SKM-1 treated with dmso at 0.1 percent for 144 hours (cell line): ENCODE measurements at regions not wholly inside any gene's neighbourhood (a gene's known extent, or its start where the extent isn't known, plus 50 kb on each side); places are given as distances from the start of the nearest gene placed in this dataset.
"Not testable (repeated sequence)": the region's sequence is repeated elsewhere in the genome, so short reads cannot be mapped to it uniquely, and the experiment has no call there.

Source experiments
- DNase-seq: peaks from one replicate; lab custom pipeline; 2025; ENCODE audit not compliant: unreplicated experiment; lab: John Stamatoyannopoulos, UW

- no peak for DNase-seq
Measured at GRCh38 chr6:111925296-111925695, 52.0 kb upstream of the FYN start.

- DNase-seq = no peak
Measured at GRCh38 chr6:111926731-111927302, 53.6 kb upstream of the FYN start.

DNA sequence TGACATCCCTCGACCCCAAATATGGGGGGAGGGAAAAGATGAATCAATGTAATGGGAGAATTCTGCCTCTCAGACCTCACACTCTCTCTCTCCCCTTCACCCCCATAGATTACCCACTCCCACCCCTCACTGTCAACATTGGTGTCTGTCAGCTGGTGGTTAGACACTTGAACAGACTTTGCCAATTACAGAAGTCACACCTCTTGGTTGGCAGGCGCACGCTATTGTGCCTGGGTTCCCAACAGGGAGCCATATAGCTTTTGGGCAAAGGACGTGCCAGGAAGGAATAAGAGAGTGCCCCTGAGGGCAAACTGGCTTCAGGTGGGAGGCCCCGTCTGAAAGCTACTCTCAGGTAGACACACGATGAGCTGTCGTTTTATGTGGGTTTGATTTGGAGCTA is 54.1 kb upstream of the FYN start:
- no peak for DNase-seq

- DNase-seq = no peak
Measured at GRCh38 chr6:111928139-111928538, 54.9 kb upstream of the FYN start.

- DNase-seq = not testable (repeated sequence)
Measured at GRCh38 chr6:111934611-111935010, 61.4 kb upstream of the FYN start.

DNA sequence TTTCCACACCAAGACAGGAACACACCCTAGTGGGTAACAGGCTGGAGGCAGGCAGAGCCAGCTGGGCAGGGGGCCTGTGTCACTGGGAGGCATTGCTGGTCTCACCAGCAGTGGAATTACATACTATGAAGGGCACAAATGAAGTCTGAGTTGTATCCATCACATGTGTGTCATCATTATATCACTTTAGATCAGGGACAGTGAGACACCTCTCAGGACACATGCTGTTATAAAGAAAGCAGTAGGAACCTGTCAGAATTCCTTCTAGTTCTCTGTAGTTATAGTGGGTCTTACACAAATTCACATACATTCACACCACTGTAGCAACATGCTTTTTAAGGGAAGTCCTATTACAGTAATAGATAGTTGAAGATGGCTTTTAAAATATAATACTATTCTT is 63.5 kb upstream of the FYN start:
- DNase-seq = no peak

GRCh38 chr6:111938710-111939109 is 65.5 kb upstream of the FYN start:
- DNase-seq = no peak

DNA sequence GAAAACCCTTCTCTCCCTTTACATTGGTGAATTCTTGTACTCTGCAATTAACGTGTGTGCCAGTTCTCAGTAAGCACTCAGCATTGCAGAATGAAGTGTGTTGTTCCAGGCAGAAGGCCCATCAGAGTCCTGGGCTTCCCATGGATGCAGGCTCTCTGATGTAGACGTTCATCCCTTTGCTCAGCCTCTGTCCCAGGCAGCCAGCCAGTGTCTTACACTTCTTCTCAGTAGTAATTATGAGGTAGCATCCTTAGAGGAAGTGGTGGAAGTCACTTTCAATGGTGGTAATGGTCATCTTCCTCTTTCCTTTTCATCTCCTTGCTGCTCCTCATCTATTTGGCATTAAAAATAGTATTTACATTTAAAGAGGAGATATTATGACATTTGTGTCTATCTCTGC is 66.7 kb upstream of the FYN start:
- peak; percentile 85 for DNase-seq

- DNase-seq = no peak
Measured at GRCh38 chr6:111940801-111941200, 67.5 kb upstream of the FYN start.

DNA sequence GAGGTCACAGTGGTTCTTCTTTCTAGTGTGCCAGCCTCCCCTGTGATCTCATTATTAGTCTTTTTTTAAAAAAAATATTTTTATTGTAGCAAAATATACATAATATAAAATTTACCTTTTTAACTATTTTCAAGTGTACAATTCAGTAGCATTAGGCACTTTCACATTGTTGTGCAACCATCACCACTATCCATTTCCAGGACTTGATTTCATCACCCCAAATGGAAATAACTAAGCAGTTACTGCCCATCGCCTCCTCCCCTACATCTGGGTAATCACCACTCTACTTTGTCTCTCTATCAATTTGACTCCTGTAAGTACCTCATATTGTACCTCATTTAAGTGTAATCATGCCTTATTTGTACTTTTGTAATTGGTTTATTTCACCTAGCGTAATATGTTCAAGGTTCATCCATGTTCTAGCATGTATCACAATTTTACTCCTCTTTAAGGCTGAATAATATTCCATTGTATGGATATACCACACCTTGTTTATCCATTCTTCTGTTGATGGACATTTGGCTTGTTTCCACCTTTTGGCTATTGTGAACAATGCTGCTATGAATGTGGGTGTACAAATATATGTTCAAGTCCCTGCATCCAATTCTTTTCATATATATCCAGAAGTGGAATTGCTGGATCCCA is 68.6 kb upstream of the FYN start:
- peak; percentile 50 for DNase-seq

- DNase-seq = no peak
Measured at GRCh38 chr6:111942561-111942960, 69.3 kb upstream of the FYN start.

DNA sequence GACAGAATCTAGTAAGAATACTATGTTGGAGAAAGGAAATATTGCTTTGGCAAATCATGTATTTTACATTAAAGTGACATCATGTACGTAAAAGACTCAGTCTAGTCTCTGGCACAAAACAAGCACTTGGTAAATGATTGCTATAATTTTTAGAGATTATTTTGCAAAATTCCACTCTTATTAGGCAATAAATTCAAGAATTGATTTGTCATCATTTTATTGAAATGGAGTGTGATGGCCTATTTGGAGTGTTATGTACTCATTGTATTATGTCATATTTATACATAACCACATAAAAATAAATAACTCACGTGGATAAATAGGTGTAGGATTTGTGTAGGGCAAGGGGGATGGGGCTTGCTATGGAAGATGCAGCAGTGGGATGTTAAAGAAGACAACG is 70.0 kb upstream of the FYN start:
- DNase-seq = no peak

GRCh38 chr6:111943726-111944125 is 70.5 kb upstream of the FYN start:
- DNase-seq = no peak

GRCh38 chr6:111944541-111944940 is 71.3 kb upstream of the FYN start:
- no peak for DNase-seq

GRCh38 chr6:111949546-111949945 is 76.3 kb upstream of the FYN start:
- DNase-seq = no peak

DNA sequence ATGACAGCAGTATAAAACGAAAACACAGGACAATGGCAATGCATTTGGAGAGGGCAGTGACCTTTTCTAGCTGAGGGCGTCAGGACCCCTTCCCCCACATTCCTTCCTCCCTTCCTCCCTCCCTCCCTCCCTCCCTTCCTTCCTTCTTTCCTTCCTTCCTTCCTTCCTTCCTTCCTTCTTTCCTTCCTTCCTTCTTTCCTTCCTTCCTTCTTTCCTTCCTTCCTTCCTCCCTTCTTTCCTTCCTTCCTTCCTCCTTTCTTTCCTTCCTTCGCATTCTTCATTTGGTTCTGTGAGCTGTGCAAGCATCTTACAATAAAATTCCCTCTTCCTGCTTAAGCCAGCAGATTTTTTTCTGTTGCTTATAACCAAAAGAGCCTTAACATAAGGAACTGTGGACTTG is 76.7 kb upstream of the FYN start:
- DNase-seq = not testable (repeated sequence)

- DNase-seq = no peak
Measured at GRCh38 chr6:111950661-111951496, 77.6 kb upstream of the FYN start.

DNA sequence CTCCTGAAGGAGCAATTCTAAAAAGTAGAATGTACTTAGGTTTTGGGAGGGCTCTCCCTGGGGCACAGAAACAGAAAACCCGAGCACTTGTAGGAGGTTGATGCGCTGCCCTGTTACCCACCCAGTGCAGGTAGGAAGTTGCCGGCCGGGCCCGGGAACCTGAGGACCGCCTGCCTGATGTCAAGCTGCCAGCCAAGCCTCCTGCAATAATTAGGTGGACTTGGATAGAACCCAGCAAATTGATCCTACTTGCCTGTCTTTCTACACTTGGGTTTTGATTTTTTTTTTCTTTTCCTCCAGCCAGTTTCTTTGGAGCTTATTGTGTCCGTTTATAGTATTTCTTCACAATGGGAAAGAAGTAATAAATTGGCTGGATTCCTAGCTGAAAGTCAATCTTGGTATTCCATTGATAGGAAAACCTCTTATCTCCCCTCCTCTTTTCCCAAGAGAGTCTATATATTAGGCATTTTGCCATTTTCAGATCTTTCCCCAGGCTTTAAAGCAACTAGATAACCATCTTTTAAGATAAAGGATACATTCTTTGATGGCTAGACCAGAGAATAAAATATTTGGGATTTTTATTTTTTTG is 78.3 kb upstream of the FYN start:
- DNase-seq = no peak

DNA sequence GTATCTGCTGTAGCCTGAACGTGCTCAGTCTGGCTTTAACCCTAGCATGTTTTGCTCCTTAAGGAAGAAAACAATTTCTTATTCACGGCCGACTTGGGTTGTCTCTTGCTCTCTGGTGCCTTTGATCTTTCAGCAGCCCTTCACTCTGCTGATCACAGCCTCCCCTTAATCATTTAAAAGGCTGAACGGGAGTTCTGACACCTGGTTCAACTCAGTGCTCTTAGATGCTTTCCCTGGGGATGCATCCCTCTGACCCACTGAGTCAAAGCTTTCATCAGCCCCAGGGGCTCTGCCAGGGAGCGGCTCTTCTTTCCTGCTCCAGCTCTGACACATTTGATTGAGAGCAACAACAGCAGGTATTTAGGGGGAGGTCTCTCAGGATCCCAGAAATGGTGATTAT is 79.0 kb upstream of the FYN start:
- no peak for DNase-seq

DNA sequence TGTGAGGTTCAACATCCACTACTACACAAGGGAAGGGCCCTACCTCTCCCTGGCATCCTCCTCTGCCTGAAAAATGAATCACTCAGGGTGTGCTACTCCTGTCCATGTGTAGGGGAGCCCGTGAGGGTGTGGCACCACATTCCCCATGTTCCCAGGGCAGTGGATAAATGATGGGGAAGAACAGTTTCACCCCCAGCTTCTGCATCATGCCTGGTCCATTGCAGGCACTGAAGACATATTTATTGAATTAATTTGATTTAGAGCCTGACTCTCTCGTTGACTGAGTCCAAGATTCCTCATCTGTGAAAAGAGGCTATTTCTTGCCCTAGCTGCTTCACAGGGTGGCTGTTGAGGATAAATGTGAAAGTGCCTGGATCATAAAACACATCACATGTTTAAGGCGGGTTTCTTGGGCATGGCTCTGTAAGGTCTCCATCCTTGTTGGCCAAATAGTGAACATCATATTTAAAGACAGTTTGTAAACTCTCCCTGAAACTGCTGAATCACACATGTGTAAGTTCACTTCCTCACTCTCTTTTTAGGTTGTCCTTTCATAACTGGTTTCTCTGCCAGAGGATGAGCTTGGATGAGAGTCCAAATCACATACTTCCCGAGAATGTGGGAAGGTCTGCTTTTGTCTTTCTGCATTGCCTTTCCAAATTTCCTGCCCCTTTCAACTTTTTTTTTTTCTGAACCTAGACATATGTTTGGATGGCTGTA is 79.7 kb upstream of the FYN start:
- DNase-seq = peak; percentile 13

DNA sequence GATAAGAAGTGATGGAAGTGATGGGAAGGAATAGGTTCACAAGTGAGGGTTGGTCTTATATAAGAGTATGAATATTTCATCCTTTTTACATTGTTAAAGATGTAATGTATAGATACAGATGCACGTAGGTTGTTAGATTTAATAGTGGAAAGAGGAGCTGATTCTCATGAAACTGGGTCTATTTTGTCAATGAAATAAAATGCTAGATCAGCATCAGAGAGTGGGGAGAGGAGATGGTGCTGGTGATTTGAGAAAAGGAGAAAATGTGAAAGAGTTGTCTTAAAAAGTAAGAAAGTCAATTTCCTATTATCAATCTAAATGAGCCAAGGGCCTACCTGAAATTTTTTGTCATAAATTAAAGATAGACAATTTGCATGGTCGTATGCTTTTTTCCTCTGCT is 82.8 kb upstream of the FYN start:
- DNase-seq = no peak
